ENCODE measurements at regions not wholly inside any gene's neighbourhood (a gene's known extent, or its start where the extent isn't known, plus 50 kb on each side); places are given as distances from the start of the nearest gene placed in this dataset.

DNA sequence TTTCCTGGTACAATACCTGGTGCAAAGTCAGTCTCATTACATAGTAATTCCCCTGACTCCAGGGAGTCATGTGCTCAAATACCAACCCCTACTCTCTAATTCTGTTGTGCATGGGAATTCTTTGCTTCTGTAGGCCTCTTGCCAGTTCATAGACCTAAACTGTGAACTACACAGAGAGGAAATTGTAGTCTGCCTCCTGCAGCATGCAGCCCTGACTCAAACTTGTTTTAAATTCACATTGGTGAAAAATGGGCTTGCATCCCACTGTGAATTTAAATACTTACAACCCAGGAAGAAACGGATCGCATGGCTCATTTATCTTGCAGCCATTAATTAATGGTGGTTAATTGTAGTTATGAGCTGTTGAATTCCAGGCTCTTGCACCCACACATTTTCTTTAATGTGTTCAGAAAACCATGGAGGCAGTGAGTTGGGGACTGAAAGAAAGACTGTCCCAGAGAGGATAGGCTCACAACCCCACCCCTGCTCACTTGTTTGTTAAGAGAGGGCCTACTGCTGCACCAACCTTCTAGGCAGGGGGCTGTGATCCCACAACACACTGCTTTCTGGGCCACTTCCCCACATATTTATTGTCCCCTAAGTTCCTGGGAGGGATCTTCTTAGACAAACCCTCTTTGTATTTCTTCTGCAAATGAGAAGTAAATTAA, 579.1 kb downstream of the DHX35 start:
- Histone ChIP-seq H3K36me3 (ENCODE audit: control insufficient read depth in 2 of 3, insufficient read depth in 3 of 3, low read length in 3 of 3) (no peaks in the 10 kb centered on the region), H3K4me1 (ENCODE audit: control insufficient read depth in 2 of 2, insufficient read depth in 2 of 2, low read length in 2 of 2) (no peaks in the 10 kb centered on the region), H3K27me3 (ENCODE audit: control insufficient read depth in 2 of 2, insufficient read depth in 2 of 2, low read length in 2 of 2) (no peaks in the 10 kb centered on the region), H3K4me3 (ENCODE audit: low read length) (no peak overlapping the region), H3K27ac (ENCODE audit: low read depth, low read length) (no peak overlapping the region), H3K9me3 (ENCODE audit: control insufficient read depth in 2 of 3, low read length in 3 of 3) (no peaks in the 10 kb centered on the region)
- CTCF ChIA-PET = no interaction called here
- intact Hi-C loops (cut with micrococcal nuclease) = no loop called here
- no peaks in the 10 kb centered on the region for H3K4me1 Mint-ChIP-seq
- DNase-seq (no peak), ATAC-seq (no peak)
- peaks cover 0 to 12% (median 4%) of the 10 kb centered on the region in 5 donors for H3K27me3 Mint-ChIP-seq
- peaks cover 0 to 12% (median 3%) of the 10 kb centered on the region in 11 donors for H3K9me3 Mint-ChIP-seq
- H3K36me3 Mint-ChIP-seq = no peaks in the 10 kb centered on the region
- H3K4me3 Mint-ChIP-seq = no peak overlapping the region
- H3K27ac Mint-ChIP-seq = no peak overlapping the region
- POLR2A ChIA-PET = no interaction called here

DNA sequence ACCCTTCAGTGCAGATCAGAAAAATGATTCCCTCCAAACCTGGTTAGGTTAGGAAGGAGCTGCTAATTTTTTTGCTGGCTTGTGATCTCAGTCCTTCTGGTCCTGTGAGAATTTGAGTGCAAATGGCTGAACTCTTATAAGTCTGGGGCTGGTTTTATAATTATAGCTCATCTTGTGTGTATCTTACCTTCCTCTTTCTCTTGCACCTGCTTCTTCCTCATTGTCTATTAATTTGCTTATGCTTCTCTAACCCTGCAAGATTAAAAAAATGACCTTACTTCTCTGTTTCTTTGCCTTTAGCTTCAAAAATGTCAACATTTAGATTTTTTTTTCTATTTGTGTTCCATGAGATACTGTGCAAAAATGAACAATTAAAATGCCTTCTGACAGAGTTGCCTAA, 576.2 kb downstream of the DHX35 start:
- H3K27ac Mint-ChIP-seq = no peak overlapping the region
- DNase-seq = no peak
- ChIA-PET POLR2A (no interaction called here), CTCF (interaction anchor here (0.5 kb wide), 1 partner anchor 490 kb away, joined by 4 read pairs; no protein-coding TSS in a partner anchor)
- H3K27me3 Mint-ChIP-seq = peaks cover 0 to 15% (median 0%) of the 10 kb centered on the region in 5 donors
- H3K4me3 Mint-ChIP-seq = no peak overlapping the region
- no peak overlapping the region for H3K27ac ChIP-seq (ENCODE audit: low read depth, low read length)
- H3K9me3 Mint-ChIP-seq = peaks cover 0 to 7% (median 2%) of the 10 kb centered on the region in 11 donors
- no peak for ATAC-seq
- no peaks in the 10 kb centered on the region for H3K36me3 ChIP-seq (ENCODE audit: control insufficient read depth in 2 of 3, insufficient read depth in 3 of 3, low read length in 3 of 3)
- no peaks in the 10 kb centered on the region for H3K4me1 ChIP-seq (ENCODE audit: control insufficient read depth in 2 of 2, insufficient read depth in 2 of 2, low read length in 2 of 2)
- H3K4me3 ChIP-seq (ENCODE audit: low read length) = no peak overlapping the region
- intact Hi-C loops (cut with micrococcal nuclease) = no loop called here
- no peaks in the 10 kb centered on the region for H3K36me3 Mint-ChIP-seq
- no peaks in the 10 kb centered on the region for H3K27me3 ChIP-seq (ENCODE audit: control insufficient read depth in 2 of 2, insufficient read depth in 2 of 2, low read length in 2 of 2)
- H3K9me3 ChIP-seq (ENCODE audit: control insufficient read depth in 2 of 3, low read length in 3 of 3) = no peaks in the 10 kb centered on the region
- no peaks in the 10 kb centered on the region for H3K4me1 Mint-ChIP-seq

DNA sequence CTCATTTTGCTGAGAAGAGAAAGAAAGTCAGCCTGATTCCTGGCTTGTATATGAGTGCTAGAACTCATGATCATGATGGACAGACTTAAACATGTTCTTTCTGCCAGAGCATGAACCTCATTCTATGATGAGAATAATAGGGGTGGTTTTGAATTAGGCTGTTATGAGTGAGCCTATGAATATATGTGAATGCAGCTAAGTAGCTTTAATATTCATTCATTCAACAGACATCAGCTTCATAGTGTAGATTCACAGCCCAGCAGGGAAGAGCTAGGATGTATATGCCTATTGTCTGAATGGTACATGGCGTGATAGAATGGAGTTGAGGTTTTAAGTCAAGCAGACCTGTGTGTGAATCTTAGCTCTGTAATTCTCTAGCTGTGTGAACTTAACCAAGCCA, 573.2 kb downstream of the DHX35 start:
- POLR2A ChIA-PET = no interaction called here

DNA sequence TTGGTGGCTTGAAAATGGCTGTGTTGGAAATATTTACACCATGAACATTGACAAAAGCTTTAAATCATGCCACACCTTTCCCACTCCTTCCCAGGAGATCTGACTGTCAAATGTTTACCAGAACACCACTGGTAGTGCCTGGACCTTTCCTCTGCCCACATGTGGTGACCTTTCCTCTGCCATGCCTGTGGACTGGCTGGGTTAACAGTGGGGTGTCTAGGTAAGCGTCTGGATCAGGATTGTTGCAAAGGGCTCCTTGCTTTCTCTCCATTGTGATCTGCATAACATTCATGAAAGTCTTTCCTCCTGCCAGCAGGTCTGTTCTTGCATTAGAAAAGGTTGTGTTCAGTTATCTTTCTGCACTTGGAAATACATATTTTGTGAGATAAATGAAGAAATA, 572.7 kb downstream of the DHX35 start:
- H3K4me3 ChIP-seq (ENCODE audit: low read length) = no peak overlapping the region
- no peaks in the 10 kb centered on the region for H3K4me1 ChIP-seq (ENCODE audit: control insufficient read depth in 2 of 2, insufficient read depth in 2 of 2, low read length in 2 of 2)
- H3K9me3 ChIP-seq (ENCODE audit: control insufficient read depth in 2 of 3, low read length in 3 of 3) = no peaks in the 10 kb centered on the region
- H3K36me3 ChIP-seq (ENCODE audit: control insufficient read depth in 2 of 3, insufficient read depth in 3 of 3, low read length in 3 of 3) = no peaks in the 10 kb centered on the region
- H3K9me3 Mint-ChIP-seq = peaks cover 0 to 8% (median 2%) of the 10 kb centered on the region in 11 donors
- no peak overlapping the region for H3K27ac Mint-ChIP-seq
- no peak for ATAC-seq
- no peaks in the 10 kb centered on the region for H3K4me1 Mint-ChIP-seq
- ChIA-PET CTCF (no interaction called here), POLR2A (no interaction called here)
- peaks cover 0 to 30% (median 5%) of the 10 kb centered on the region in 5 donors for H3K27me3 Mint-ChIP-seq
- H3K36me3 Mint-ChIP-seq = peaks cover 0 to 5% (median 0%) of the 10 kb centered on the region in 5 donors
- intact Hi-C loops (cut with micrococcal nuclease) = no loop called here
- peaks cover 0 to 2% of the 10 kb centered on the region in 2 donors for H3K27me3 ChIP-seq (ENCODE audit: control insufficient read depth in 2 of 2, insufficient read depth in 2 of 2, low read length in 2 of 2)
- H3K4me3 Mint-ChIP-seq = no peak overlapping the region
- DNase-seq = no peak
- no peak overlapping the region for H3K27ac ChIP-seq (ENCODE audit: low read depth, low read length)

More for the DNA sequence above, 573.2 kb downstream of the DHX35 start:
- no peak overlapping the region for H3K27ac ChIP-seq (ENCODE audit: low read depth, low read length)
- Mint-ChIP-seq H3K27ac (no peak overlapping the region), H3K27me3 (peaks cover 0 to 30% (median 5%) of the 10 kb centered on the region in 5 donors), H3K9me3 (peaks cover 0 to 8% (median 2%) of the 10 kb centered on the region in 11 donors), H3K36me3 (peaks cover 0 to 5% (median 0%) of the 10 kb centered on the region in 5 donors), H3K4me3 (no peak overlapping the region), H3K4me1 (no peaks in the 10 kb centered on the region)
- no peak for DNase-seq
- no peak overlapping the region for H3K4me3 ChIP-seq (ENCODE audit: low read length)
- intact Hi-C loops (cut with micrococcal nuclease) = no loop called here
- ATAC-seq = no peak
- H3K9me3 ChIP-seq (ENCODE audit: control insufficient read depth in 2 of 3, low read length in 3 of 3) = no peaks in the 10 kb centered on the region
- H3K36me3 ChIP-seq (ENCODE audit: control insufficient read depth in 2 of 3, insufficient read depth in 3 of 3, low read length in 3 of 3) = no peaks in the 10 kb centered on the region
- H3K4me1 ChIP-seq (ENCODE audit: control insufficient read depth in 2 of 2, insufficient read depth in 2 of 2, low read length in 2 of 2) = no peaks in the 10 kb centered on the region
- H3K27me3 ChIP-seq (ENCODE audit: control insufficient read depth in 2 of 2, insufficient read depth in 2 of 2, low read length in 2 of 2) = peaks cover 0 to 2% of the 10 kb centered on the region in 2 donors
- CTCF ChIA-PET = no interaction called here

DNA sequence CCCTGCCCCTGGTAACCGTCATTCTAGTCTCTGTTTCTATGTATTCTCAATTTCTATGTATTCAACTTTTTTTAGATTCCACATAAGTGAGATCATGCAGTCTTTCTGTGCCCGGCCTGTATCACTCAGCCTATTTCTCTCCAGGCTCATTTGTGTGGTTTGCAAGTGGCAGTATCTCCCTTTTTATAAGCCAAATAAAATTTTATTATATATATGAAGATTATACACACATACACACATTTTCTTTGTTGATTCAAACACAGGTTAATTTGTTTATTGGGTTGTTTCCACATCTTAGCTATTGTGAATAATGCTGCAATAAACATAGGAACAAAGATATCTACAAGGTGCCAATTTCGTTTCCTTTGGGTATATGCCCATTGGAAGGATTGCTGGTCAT, 571.7 kb downstream of the DHX35 start:
- Histone ChIP-seq H3K4me1 (ENCODE audit: control insufficient read depth in 2 of 2, insufficient read depth in 2 of 2, low read length in 2 of 2) (no peaks in the 10 kb centered on the region), H3K27ac (ENCODE audit: low read depth, low read length) (no peak overlapping the region), H3K36me3 (ENCODE audit: control insufficient read depth in 2 of 3, insufficient read depth in 3 of 3, low read length in 3 of 3) (no peaks in the 10 kb centered on the region), H3K9me3 (ENCODE audit: control insufficient read depth in 2 of 3, low read length in 3 of 3) (no peaks in the 10 kb centered on the region), H3K4me3 (ENCODE audit: low read length) (no peak overlapping the region), H3K27me3 (ENCODE audit: control insufficient read depth in 2 of 2, insufficient read depth in 2 of 2, low read length in 2 of 2) (peaks cover 0 to 2% of the 10 kb centered on the region in 2 donors)
- intact Hi-C loops (cut with micrococcal nuclease) = no loop called here
- POLR2A ChIA-PET = no interaction called here
- H3K27me3 Mint-ChIP-seq = peaks cover 0 to 30% (median 5%) of the 10 kb centered on the region in 5 donors
- no peak overlapping the region for H3K27ac Mint-ChIP-seq
- H3K9me3 Mint-ChIP-seq = peaks cover 0 to 8% (median 2%) of the 10 kb centered on the region in 11 donors
- ATAC-seq = no peak
- peaks cover 0 to 5% (median 0%) of the 10 kb centered on the region in 5 donors for H3K36me3 Mint-ChIP-seq
- H3K4me1 Mint-ChIP-seq = no peaks in the 10 kb centered on the region
- H3K4me3 Mint-ChIP-seq = no peak overlapping the region
- no peak for DNase-seq
- CTCF ChIA-PET = no interaction called here

DNA sequence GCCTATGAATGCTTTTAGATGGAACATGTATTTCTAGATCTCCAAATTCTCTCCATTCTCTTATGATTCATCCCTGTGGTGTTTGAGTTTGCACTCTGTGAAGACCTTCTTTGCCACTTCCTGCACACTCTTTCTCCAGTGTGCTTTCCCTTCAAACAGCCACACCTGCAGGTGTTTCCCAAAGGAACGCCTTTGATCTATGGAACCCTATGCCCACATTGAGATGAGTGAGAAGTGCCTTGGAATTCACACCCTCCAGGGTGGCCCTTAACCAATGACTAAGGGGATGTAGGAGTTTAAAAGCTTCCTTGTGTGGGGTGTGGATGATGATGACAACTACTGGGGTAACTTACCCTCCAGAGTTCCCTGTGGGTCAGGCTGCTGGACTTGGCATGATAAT, 570.1 kb downstream of the DHX35 start:
- no peaks in the 10 kb centered on the region for H3K9me3 ChIP-seq (ENCODE audit: control insufficient read depth in 2 of 3, low read length in 3 of 3)
- H3K4me3 Mint-ChIP-seq = no peak overlapping the region
- CTCF ChIA-PET = no interaction called here
- POLR2A ChIA-PET = no interaction called here
- H3K9me3 Mint-ChIP-seq = peaks cover 0 to 8% (median 0%) of the 10 kb centered on the region in 11 donors
- no peaks in the 10 kb centered on the region for H3K4me1 Mint-ChIP-seq
- intact Hi-C loops (cut with micrococcal nuclease) = no loop called here
- H3K36me3 ChIP-seq (ENCODE audit: control insufficient read depth in 2 of 3, insufficient read depth in 3 of 3, low read length in 3 of 3) = no peaks in the 10 kb centered on the region
- H3K4me3 ChIP-seq (ENCODE audit: low read length) = no peak overlapping the region
- H3K27me3 Mint-ChIP-seq = peaks cover 0 to 30% (median 5%) of the 10 kb centered on the region in 5 donors
- ATAC-seq (no peak), DNase-seq (no peak)
- H3K4me1 ChIP-seq (ENCODE audit: control insufficient read depth in 2 of 2, insufficient read depth in 2 of 2, low read length in 2 of 2) = no peaks in the 10 kb centered on the region
- no peak overlapping the region for H3K27ac ChIP-seq (ENCODE audit: low read depth, low read length)
- H3K36me3 Mint-ChIP-seq = peaks cover 0 to 5% (median 0%) of the 10 kb centered on the region in 5 donors
- peaks cover 0 to 2% of the 10 kb centered on the region in 2 donors for H3K27me3 ChIP-seq (ENCODE audit: control insufficient read depth in 2 of 2, insufficient read depth in 2 of 2, low read length in 2 of 2)
- H3K27ac Mint-ChIP-seq = no peak overlapping the region

DNA sequence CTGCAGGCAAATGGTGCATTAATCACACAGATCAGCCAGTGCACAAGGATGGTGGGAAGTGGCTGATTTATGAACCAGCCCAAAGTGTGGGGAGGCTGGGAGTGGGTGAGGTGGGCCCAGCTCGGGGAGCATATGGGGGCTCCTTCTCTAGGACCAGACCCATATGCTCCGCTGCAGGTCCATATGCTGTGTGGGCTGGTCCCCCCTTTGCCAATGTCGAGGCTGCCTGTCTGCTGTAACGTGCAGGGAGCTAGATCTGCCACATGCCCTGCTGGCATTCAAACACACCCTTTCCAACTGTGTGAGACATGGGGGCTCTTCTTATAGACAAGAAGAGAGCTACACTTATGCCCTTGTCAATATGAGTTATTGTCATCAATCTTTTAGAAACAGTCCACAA, 566.3 kb downstream of the DHX35 start:
- H3K27ac ChIP-seq (ENCODE audit: low read depth, low read length) = no peak overlapping the region
- H3K36me3 Mint-ChIP-seq = peaks cover 0 to 5% (median 0%) of the 10 kb centered on the region in 5 donors
- H3K27me3 ChIP-seq (ENCODE audit: control insufficient read depth in 2 of 2, insufficient read depth in 2 of 2, low read length in 2 of 2) = peaks cover 0 to 2% of the 10 kb centered on the region in 2 donors
- no peaks in the 10 kb centered on the region for H3K4me1 ChIP-seq (ENCODE audit: control insufficient read depth in 2 of 2, insufficient read depth in 2 of 2, low read length in 2 of 2)
- ChIA-PET CTCF (no interaction called here), POLR2A (no interaction called here)
- intact Hi-C loops (cut with micrococcal nuclease) = no loop called here
- no peak overlapping the region for H3K4me3 Mint-ChIP-seq
- no peaks in the 10 kb centered on the region for H3K4me1 Mint-ChIP-seq
- no peak overlapping the region for H3K4me3 ChIP-seq (ENCODE audit: low read length)
- H3K9me3 Mint-ChIP-seq = peaks cover 0 to 8% (median 0%) of the 10 kb centered on the region in 11 donors
- no peak for ATAC-seq
- no peaks in the 10 kb centered on the region for H3K9me3 ChIP-seq (ENCODE audit: control insufficient read depth in 2 of 3, low read length in 3 of 3)
- H3K27ac Mint-ChIP-seq = no peak overlapping the region
- H3K27me3 Mint-ChIP-seq = peaks cover 0 to 20% (median 2%) of the 10 kb centered on the region in 5 donors
- H3K36me3 ChIP-seq (ENCODE audit: control insufficient read depth in 2 of 3, insufficient read depth in 3 of 3, low read length in 3 of 3) = no peaks in the 10 kb centered on the region
- no peak for DNase-seq

Measured in naive thymus-derived CD4-positive, alpha-beta T cell (primary cell).